GM12878 (cell line): ENCODE measurements at regions not wholly inside any gene's neighbourhood (a gene's known extent, or its start where the extent isn't known, plus 50 kb on each side); places are given as distances from the start of the nearest gene placed in this dataset.

Experiments used
- ATF3 ChIP-seq: IDR thresholded peaks from 2 replicates; pipeline ENCODE4 v1.6.1; 2011; ENCODE audit warnings: low read depth, mild to moderate bottlenecking, low read length, moderate library complexity, borderline replicate concordance; ENCODE audit errors: extremely low read depth
- BCL3 ChIP-seq: IDR thresholded peaks from 2 replicates; pipeline ENCODE4 v1.6.1; 2011; ENCODE audit warnings: borderline replicate concordance, low read depth, mild to moderate bottlenecking, moderate library complexity, low read length; ENCODE audit not compliant: insufficient read depth, poor library complexity, severe bottlenecking
- BCLAF1 ChIP-seq: fragments of 450-650 bp; IDR thresholded peaks from 2 replicates; pipeline ENCODE4 v1.6.1; 2017; ENCODE audit warnings: antibody characterized with exemption, mild to moderate bottlenecking, moderate library complexity
- CEBPB ChIP-seq, 2 experiments: fragments of 150-350 bp in 1 of 2; IDR thresholded peaks; 2 replicates each; pipeline ENCODE4 v1.6.1; 2012 to 2014; ENCODE audit warnings: low read depth in 2 of 2, low read length in 2 of 2, borderline replicate concordance in 1 of 2, inconsistent platforms in 1 of 2
- CHD2 ChIP-seq: IDR thresholded peaks from 2 replicates; pipeline ENCODE4 v1.6.1; 2011; ENCODE audit warnings: low read depth, low read length, improper control_type of control experiment, borderline replicate concordance
- CREM ChIP-seq: IDR thresholded peaks from 2 replicates; pipeline ENCODE4 v1.6.1; 2014; ENCODE audit warnings: antibody characterized with exemption, low read depth
- KDM1A ChIP-seq: fragments of 200-600 bp; sonication (generic); IDR thresholded peaks from 2 replicates; pipeline ENCODE4 v1.6.1; 2016; ENCODE audit warnings: borderline replicate concordance
- KLF5 ChIP-seq: fragments of 450-650 bp; IDR thresholded peaks from 2 replicates; pipeline ENCODE4 v1.6.1; 2014; ENCODE audit warnings: mild to moderate bottlenecking; ENCODE audit not compliant: partially characterized antibody
- MAX ChIP-seq: IDR thresholded peaks from 2 replicates; pipeline ENCODE4 v1.6.1; 2012; ENCODE audit warnings: low read depth, low read length, improper control_type of control experiment
- MEF2A ChIP-seq: IDR thresholded peaks from 2 replicates; pipeline ENCODE4 v1.6.1; 2011; ENCODE audit warnings: low read depth, mild to moderate bottlenecking, low read length, moderate library complexity; ENCODE audit not compliant: insufficient read depth
- NFXL1 ChIP-seq: fragments of 450-650 bp; IDR thresholded peaks from 2 replicates; pipeline ENCODE4 v1.6.1; 2017; ENCODE audit warnings: antibody characterized with exemption, mild to moderate bottlenecking, borderline replicate concordance
- NKRF ChIP-seq: fragments of 450-650 bp; conservative IDR thresholded peaks from 2 replicates; pipeline ENCODE4 v1.6.1; 2017; ENCODE audit warnings: mild to moderate bottlenecking, moderate library complexity
- RUNX3 ChIP-seq: IDR thresholded peaks from 2 replicates; pipeline ENCODE4 v1.6.1; 2012; ENCODE audit warnings: low read length, inconsistent platforms
- SMAD1 ChIP-seq: fragments of 450-650 bp; IDR thresholded peaks from 2 replicates; pipeline ENCODE4 v1.6.1; 2018; ENCODE audit warnings: mild to moderate bottlenecking, low read depth; ENCODE audit not compliant: partially characterized antibody
- SMARCA5 ChIP-seq: fragments of 450-650 bp; IDR thresholded peaks from 2 replicates; pipeline ENCODE4 v1.6.1; 2017; ENCODE audit warnings: mild to moderate bottlenecking
- STAT3 ChIP-seq: IDR thresholded peaks from 2 replicates; pipeline ENCODE4 v1.6.1; 2011; ENCODE audit warnings: low read depth, low read length, improper control_type of control experiment
- TBL1XR1 ChIP-seq: IDR thresholded peaks from 2 replicates; pipeline ENCODE4 v1.6.1; 2012; ENCODE audit warnings: low read depth, low read length, improper control_type of control experiment
- TCF3 ChIP-seq: IDR thresholded peaks from 2 replicates; pipeline ENCODE4 v1.6.1; 2012; ENCODE audit warnings: low read depth, mild to moderate bottlenecking, low read length, borderline replicate concordance; ENCODE audit not compliant: insufficient read depth
- ZBTB33 ChIP-seq: fragments of 450-650 bp; IDR thresholded peaks from 2 replicates; pipeline ENCODE4 v1.6.1; 2017; ENCODE audit warnings: mild to moderate bottlenecking

- TF ChIP-seq RUNX3 (peak; percentile 81), NFXL1 (no peak), TBL1XR1 (peak; percentile 82; the same call in 1 of the 2 replicates), CEBPB (IDR thresholded peaks at IDR 0.05; ENCODE audit: borderline replicate concordance in 1 of 2, low read depth in 2 of 2, low read length in 2 of 2) (no peak), ZBTB33 (no peak), TCF3 (no peak), CHD2 (peak; percentile 86), MAX (peak; percentile 61), SMAD1 (no peak), CREM (no peak; the same call in 1 of the 2 replicates), KLF5 (peak; percentile 79), SMARCA5 (0 out of 2 replicates have a peak, but pooled peaks have one; percentile 28), MEF2A (peak; percentile 89), KDM1A (no peak), STAT3 (no peak), NKRF (no peak; the same call in 1 of the 2 replicates), BCL3 (no peak), BCLAF1 (no peak), ATF3 (no peak)
Observed at GRCh38 chr9:129413537-129414376, 207.1 kb downstream of the C9orf50 start (continued).
